Lower lobe of right lung (tissue), 2 donors: ENCODE measurements at regions not wholly inside any gene's neighbourhood (a gene's known extent, or its start where the extent isn't known, plus 50 kb on each side); places are given as distances from the start of the nearest gene placed in this dataset.

Experiments
- ATAC-seq, 2 donors: fragments of 200-7000 bp; cut with Tn5 transposase; one replicate each; pipeline ENCODE4 v1.9.1; 2020 to 2022; ENCODE audit warnings: mild to moderate bottlenecking in 2 of 2, moderate library complexity in 2 of 2
- DNase-seq: peaks from one replicate; pipeline ENCODE4 v3.0.0-alpha.2; 2020
- H3K27ac ChIP-seq: fragments of 200-600 bp; one replicate; pipeline ENCODE4 v1.8.0; 2022
- H3K27me3 ChIP-seq: fragments of 200-600 bp; one replicate; pipeline ENCODE4 v1.8.0; 2022; ENCODE audit warnings: low read depth
- H3K36me3 ChIP-seq: fragments of 200-600 bp; one replicate; pipeline ENCODE4 v1.8.0; 2022; ENCODE audit warnings: mild to moderate bottlenecking
- H3K4me1 ChIP-seq: fragments of 200-600 bp; one replicate; pipeline ENCODE4 v1.8.0; 2022
- H3K4me3 ChIP-seq: fragments of 200-600 bp; one replicate; pipeline ENCODE4 v1.8.0; 2022; ENCODE audit warnings: mild to moderate bottlenecking
- H3K9me3 ChIP-seq: fragments of 200-600 bp; one replicate; pipeline ENCODE4 v1.8.0; 2022
- CTCF ChIP-seq: fragments of 200-600 bp; IDR thresholded peaks from one replicate; pipeline ENCODE4 v1.8.0; 2022; ENCODE audit warnings: antibody characterized with exemption, mild to moderate bottlenecking
- intact Hi-C: fragments of 100-400 bp; cut with DNase I; formaldehyde crosslinking; loops from one replicate; pipeline ENCODE4 v1.11.0; 2022
- donor health status: DM: no; HTN: yes; CAD: no; lungs with severe emphysema.

- ATAC-seq (peak; percentile 70 to 80), DNase-seq (peak; percentile 74)
- Histone ChIP-seq H3K4me3 (peak overlapping the region; percentile 57), H3K36me3 (no peaks in the 10 kb centered on the region), H3K27me3 (peaks cover 12% of the 10 kb centered on the region), H3K4me1 (peaks cover 21% of the 10 kb centered on the region), H3K27ac (peak overlapping the region; percentile 58), H3K9me3 (no peaks in the 10 kb centered on the region)
- no peak for TF ChIP-seq CTCF
- intact Hi-C loops: no loop called here
Measured at GRCh38 chr9:129436751-129437625, 183.9 kb downstream of the C9orf50 start.

- Histone ChIP-seq H3K27ac (no peak overlapping the region), H3K36me3 (no peaks in the 10 kb centered on the region), H3K27me3 (peaks cover 12% of the 10 kb centered on the region), H3K4me1 (peaks cover 21% of the 10 kb centered on the region), H3K4me3 (peak overlapping the region; percentile 57), H3K9me3 (no peaks in the 10 kb centered on the region)
- no peak for TF ChIP-seq CTCF
- DNase-seq (no peak), ATAC-seq (no peak)
- intact Hi-C loops: no loop called here
Measured at GRCh38 chr9:129435988-129436717, 184.7 kb downstream of the C9orf50 start.

- Histone ChIP-seq H3K27me3 (peaks cover 12% of the 10 kb centered on the region), H3K27ac (no peak overlapping the region), H3K9me3 (no peaks in the 10 kb centered on the region), H3K4me1 (peaks cover 21% of the 10 kb centered on the region), H3K4me3 (no peak overlapping the region), H3K36me3 (no peaks in the 10 kb centered on the region)
- intact Hi-C loops: no loop called here
- no peak for TF ChIP-seq CTCF
- ATAC-seq (no peak), DNase-seq (no peak)
Measured at GRCh38 chr9:129435291-129435690, 185.6 kb downstream of the C9orf50 start.

- no peak for TF ChIP-seq CTCF
- intact Hi-C loops: no loop called here
- no peak overlapping the region for H3K27ac ChIP-seq
Measured at GRCh38 chr9:129434187-129434586, 186.7 kb downstream of the C9orf50 start.

GRCh38 chr9:129432297-129433154, 188.4 kb downstream of the C9orf50 start:
- Histone ChIP-seq H3K4me1 (peaks cover 10% of the 10 kb centered on the region), H3K27me3 (peaks cover 2% of the 10 kb centered on the region), H3K9me3 (no peaks in the 10 kb centered on the region), H3K27ac (no peak overlapping the region), H3K4me3 (no peak overlapping the region), H3K36me3 (no peaks in the 10 kb centered on the region)
- intact Hi-C loops: no loop called here
- ATAC-seq (no peak), DNase-seq (no peak)
- no peak for TF ChIP-seq CTCF

More at GRCh38 chr9:129434187-129434586, 186.7 kb downstream of the C9orf50 start:
- Histone ChIP-seq H3K9me3 (no peaks in the 10 kb centered on the region), H3K4me1 (peaks cover 21% of the 10 kb centered on the region), H3K36me3 (no peaks in the 10 kb centered on the region), H3K27me3 (peaks cover 12% of the 10 kb centered on the region), H3K4me3 (no peak overlapping the region)
- no peak for ATAC-seq
- no peak for DNase-seq
